ENCODE measurements at regions not wholly inside any gene's neighbourhood (a gene's known extent, or its start where the extent isn't known, plus 50 kb on each side); places are given as distances from the start of the nearest gene placed in this dataset.

- TF ChIP-seq POLR2AphosphoS5 (IDR thresholded peaks at IDR 0.05): no peak
- Histone ChIP-seq H3K27me3 (no peaks in the 10 kb centered on the region), H3K36me3 (no peaks in the 10 kb centered on the region), H3K4me3 (no peak overlapping the region), H3K4me1 (no peaks in the 10 kb centered on the region), H3K27ac (no peak overlapping the region), H3K9me3 (peaks cover 0 to 8% of the 10 kb centered on the region in 2 donors)
- intact Hi-C loops (cut with DNase I; ENCODE audit: low total_unique reads): no loop called here
- no peak for DNase-seq (ENCODE audit: low spot score in 2 of 2)
Observed at GRCh38 chr5:18675041-18675440, 1040.8 kb downstream of the TAF11L14 start.

GRCh38 chr5:18686253-18686652 is 1052.0 kb downstream of the TAF11L14 start:
- intact Hi-C loops (cut with DNase I; ENCODE audit: low total_unique reads): loop anchor here (10.0 kb wide), 1 partner anchor 1861 kb away; no protein-coding TSS in a partner anchor
- TF ChIP-seq POLR2A (IDR thresholded peaks at IDR 0.05): no peak
- TF ChIP-seq CTCF (IDR thresholded peaks at IDR 0.05): no peak
- no peak for TF ChIP-seq POLR2AphosphoS5 (IDR thresholded peaks at IDR 0.05)
- Histone ChIP-seq H3K9me3 (no peaks in the 10 kb centered on the region), H3K27ac (no peak overlapping the region), H3K4me3 (no peak overlapping the region), H3K27me3 (no peaks in the 10 kb centered on the region), H3K4me1 (no peaks in the 10 kb centered on the region), H3K36me3 (no peaks in the 10 kb centered on the region)
- no peak for DNase-seq (ENCODE audit: low spot score in 2 of 2)

- no peak overlapping the region for H3K27ac ChIP-seq
- H3K9me3 ChIP-seq: no peaks in the 10 kb centered on the region
- no peaks in the 10 kb centered on the region for H3K4me1 ChIP-seq
- H3K27me3 ChIP-seq: no peaks in the 10 kb centered on the region
- TF ChIP-seq POLR2AphosphoS5 (IDR thresholded peaks at IDR 0.05) (no peak), CTCF (IDR thresholded peaks at IDR 0.05) (no peak), POLR2A (IDR thresholded peaks at IDR 0.05) (no peak)
- intact Hi-C loops (cut with DNase I; ENCODE audit: low total_unique reads): loop anchor here (10.0 kb wide), 1 partner anchor 1863 kb away; no protein-coding TSS in a partner anchor
- DNase-seq (ENCODE audit: low spot score in 2 of 2): no peak
- H3K36me3 ChIP-seq: no peaks in the 10 kb centered on the region
- no peak overlapping the region for H3K4me3 ChIP-seq
Observed at GRCh38 chr5:18687429-18687828, 1053.2 kb downstream of the TAF11L14 start.

- Histone ChIP-seq H3K4me3 (no peak overlapping the region), H3K27me3 (no peaks in the 10 kb centered on the region), H3K9me3 (no peaks in the 10 kb centered on the region), H3K27ac (no peak overlapping the region), H3K4me1 (no peaks in the 10 kb centered on the region), H3K36me3 (no peaks in the 10 kb centered on the region)
- DNase-seq (ENCODE audit: low spot score in 2 of 2): no peak
- TF ChIP-seq POLR2AphosphoS5 (IDR thresholded peaks at IDR 0.05): no peak
- TF ChIP-seq CTCF (IDR thresholded peaks at IDR 0.05): no peak
- no peak for TF ChIP-seq POLR2A (IDR thresholded peaks at IDR 0.05)
- intact Hi-C loops (cut with DNase I; ENCODE audit: low total_unique reads): no loop called here
Observed at GRCh38 chr5:18699681-18700080, 1065.4 kb downstream of the TAF11L14 start.

GRCh38 chr5:18702821-18703220 is 1068.6 kb downstream of the TAF11L14 start:
- no peak for DNase-seq (ENCODE audit: low spot score in 2 of 2)
- intact Hi-C loops (cut with DNase I; ENCODE audit: low total_unique reads): no loop called here
- H3K4me1 ChIP-seq: no peaks in the 10 kb centered on the region
- H3K36me3 ChIP-seq: no peaks in the 10 kb centered on the region
- H3K4me3 ChIP-seq: no peak overlapping the region
- H3K27ac ChIP-seq: no peak overlapping the region
- TF ChIP-seq POLR2AphosphoS5 (IDR thresholded peaks at IDR 0.05) (no peak), POLR2A (IDR thresholded peaks at IDR 0.05) (no peak), CTCF (IDR thresholded peaks at IDR 0.05) (no peak)
- no peaks in the 10 kb centered on the region for H3K9me3 ChIP-seq
- no peaks in the 10 kb centered on the region for H3K27me3 ChIP-seq

- H3K27ac ChIP-seq: no peak overlapping the region
- no peak for DNase-seq (ENCODE audit: low spot score in 2 of 2)
- intact Hi-C loops (cut with DNase I; ENCODE audit: low total_unique reads): no loop called here
- TF ChIP-seq CTCF (IDR thresholded peaks at IDR 0.05) (no peak), POLR2A (IDR thresholded peaks at IDR 0.05) (no peak), POLR2AphosphoS5 (IDR thresholded peaks at IDR 0.05) (no peak)
- H3K4me3 ChIP-seq: no peak overlapping the region
- H3K27me3 ChIP-seq: no peaks in the 10 kb centered on the region
- H3K36me3 ChIP-seq: no peaks in the 10 kb centered on the region
- H3K9me3 ChIP-seq: peaks cover 0 to 3% of the 10 kb centered on the region in 2 donors
- no peaks in the 10 kb centered on the region for H3K4me1 ChIP-seq
Observed at GRCh38 chr5:18712936-18713485, 1078.8 kb downstream of the TAF11L14 start.

All from breast epithelium (tissue), 4 donors.